GM18520 (cell line): ENCODE measurements at regions not wholly inside any gene's neighbourhood (a gene's known extent, or its start where the extent isn't known, plus 50 kb on each side); places are given as distances from the start of the nearest gene placed in this dataset.

Source experiments
- ATAC-seq: cut with Tn5 transposase; IDR thresholded peaks from one replicate; pipeline ENCODE4 v1.9.1; 2021; ENCODE audit not compliant: unreplicated experiment

DNA sequence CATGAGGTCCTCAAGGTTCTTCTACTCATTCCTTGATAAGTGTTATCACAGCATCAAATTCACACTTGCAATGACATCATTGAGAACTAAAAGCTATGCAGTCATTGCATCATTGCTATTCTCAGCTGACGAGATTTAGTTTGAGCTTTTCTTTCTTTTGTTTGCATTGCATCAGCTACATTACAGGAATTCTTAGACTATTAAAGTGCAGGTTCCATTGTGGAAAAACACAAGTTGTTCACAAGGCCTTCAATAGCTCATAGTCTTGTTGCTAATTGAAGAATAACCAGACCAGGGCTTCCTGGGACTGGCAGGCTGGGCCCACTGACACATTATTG is 139.3 kb downstream of the CXCL12 start:
- no peak for ATAC-seq

DNA sequence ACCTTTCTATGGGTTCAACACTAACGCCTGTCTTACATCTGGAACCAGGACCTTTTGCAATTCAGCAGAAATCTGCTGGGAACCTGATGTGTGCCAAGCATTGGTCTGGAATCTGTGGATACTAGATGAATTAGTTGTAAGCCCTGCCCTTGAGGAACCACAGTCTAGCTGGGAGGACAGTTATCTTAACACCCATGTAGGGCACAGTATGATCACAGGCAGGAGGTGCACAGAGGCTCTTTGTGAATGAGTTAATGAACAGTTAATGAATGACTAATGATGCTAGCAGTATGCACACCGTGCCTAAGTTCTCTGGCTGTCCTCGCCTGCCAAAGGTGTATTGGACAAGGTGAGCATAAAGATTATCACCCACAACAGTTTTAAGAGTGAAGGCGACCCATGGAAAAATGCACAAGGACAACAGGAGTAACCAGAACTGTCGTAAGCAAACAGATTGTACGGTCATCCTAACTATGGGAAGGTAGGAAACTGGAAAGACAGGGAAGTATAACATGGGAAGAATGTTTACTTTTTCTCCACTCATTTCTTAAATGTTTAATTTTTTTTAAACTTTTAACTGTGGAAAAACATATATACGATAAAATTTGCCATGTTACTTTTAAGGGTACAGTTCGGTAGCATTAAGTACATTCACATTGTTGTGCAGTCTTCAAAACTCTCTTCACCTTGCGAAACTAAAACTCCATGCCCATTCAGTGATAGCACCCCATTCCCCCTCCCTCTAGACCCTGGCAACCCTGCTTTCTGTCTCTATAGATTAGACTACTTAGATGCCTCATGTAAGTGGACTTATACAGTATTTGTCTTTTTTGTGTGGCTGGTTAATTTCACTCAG is 139.9 kb downstream of the CXCL12 start:
- ATAC-seq: no peak

DNA sequence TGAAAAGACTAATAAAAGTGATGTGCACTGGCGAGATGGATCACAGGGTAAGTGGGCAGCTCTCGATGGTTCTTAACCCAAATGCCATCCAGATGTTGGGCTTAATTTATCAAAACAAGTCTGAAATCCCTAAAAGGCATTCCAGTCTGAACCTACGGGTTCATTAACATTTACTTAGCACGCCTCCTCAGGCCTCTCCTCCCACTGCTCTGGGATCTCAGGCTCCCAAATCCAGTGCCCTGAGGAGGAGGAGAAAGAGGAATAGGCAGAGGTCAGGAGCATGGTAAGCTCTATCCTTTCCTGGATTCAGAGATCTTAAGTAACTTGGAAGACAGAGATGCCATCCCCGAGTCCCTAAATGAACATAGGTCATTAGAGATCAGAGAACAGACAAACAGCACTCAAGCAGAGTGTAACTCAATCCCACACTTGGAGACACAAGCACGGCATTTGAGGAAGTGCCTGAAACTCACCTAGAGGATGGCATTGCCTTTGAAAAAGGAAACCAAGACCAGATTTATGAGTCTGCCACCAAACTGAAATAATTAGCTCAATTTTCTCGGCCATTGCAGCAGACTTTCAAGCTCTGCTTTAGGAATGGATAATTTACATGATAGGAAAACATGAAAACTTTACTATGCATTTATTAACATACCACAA is 140.9 kb downstream of the CXCL12 start:
- ATAC-seq: no peak

DNA sequence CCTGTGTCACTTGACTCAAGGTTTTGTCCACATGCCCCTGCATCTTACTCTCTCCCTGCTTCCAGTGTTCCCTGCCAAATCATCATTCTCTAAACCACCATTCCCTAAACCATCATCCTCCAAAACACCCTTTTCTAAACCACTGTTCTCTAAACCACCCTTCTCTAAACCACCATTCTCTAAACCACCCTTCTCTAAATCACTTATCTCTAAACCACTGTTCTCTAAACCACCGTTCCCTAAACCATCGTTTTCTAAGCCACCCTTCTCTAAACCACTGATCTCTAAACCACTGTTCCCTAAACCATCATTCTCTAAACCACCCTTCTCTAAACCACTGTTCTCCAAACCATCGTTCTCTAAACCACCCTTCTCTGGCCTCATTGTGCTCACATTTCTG is 142.1 kb downstream of the CXCL12 start:
- ATAC-seq: no peak

DNA sequence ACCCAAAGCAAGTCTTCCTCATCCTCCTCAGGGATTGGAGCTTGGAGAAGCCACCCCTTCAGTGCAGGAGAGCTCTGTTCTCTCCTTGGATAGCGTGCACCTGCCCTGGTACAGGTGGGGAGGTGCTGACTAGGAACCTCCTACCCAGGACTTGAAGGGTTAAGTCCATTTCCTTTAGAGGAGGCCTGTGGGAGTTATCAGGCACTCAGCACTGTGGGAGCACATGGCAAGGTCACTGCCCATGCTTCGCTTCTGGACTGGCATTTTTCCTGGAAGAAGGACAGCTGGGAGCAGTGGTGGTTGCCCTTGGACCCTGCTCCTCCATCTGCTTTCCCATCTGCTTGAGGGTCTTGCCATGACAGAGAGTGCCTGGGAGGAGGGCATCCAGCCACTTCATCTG is 142.8 kb downstream of the CXCL12 start:
- ATAC-seq: no peak

DNA sequence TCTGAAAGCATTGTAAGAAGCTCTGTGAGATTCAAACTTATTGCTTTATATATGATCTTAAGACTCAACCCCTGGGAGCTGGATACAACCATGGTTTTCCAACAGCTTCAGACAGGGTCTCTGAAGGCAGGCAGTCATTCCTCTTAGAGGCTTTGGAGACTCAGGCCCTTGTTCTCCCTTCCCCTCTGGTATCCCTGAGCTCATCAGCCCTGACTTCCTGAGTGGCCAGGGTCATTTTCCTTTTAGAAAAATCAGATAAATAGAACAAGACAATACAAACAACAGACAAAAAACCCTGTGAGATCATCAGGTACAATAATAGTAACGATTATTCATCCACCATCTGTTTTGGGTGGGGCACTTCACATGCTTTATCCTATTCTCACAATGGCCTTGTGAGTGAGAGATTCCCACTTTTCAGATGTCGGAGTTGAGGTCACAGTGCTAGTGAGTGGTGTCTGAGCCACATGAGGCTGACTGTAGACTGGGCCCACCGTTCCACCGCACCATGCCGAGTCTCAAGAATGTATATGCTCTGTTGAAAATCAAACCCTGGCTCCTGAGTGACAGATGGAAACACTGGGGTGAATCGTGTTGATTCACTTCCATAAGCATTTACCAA is 144.2 kb downstream of the CXCL12 start:
- no peak for ATAC-seq

DNA sequence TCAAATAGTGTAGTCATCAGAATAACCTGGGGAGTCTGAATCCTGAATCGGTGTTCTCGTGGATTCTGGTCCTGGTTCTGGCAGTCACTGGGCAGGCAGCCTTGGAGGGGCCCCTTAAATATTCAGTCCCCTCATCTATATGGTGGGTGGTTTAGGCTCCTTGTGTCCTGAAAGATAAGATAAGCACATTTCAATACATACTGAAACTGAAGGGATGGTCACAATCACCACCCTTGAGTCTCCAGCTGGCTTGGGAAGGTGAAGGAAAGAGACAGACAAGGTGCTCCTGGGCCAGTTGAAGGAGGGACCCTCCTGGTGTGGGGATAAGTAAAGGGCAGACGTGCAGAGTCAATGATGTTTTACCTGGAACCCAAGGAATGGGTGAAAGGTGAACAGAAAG is 146.7 kb downstream of the CXCL12 start:
- no peak for ATAC-seq

DNA sequence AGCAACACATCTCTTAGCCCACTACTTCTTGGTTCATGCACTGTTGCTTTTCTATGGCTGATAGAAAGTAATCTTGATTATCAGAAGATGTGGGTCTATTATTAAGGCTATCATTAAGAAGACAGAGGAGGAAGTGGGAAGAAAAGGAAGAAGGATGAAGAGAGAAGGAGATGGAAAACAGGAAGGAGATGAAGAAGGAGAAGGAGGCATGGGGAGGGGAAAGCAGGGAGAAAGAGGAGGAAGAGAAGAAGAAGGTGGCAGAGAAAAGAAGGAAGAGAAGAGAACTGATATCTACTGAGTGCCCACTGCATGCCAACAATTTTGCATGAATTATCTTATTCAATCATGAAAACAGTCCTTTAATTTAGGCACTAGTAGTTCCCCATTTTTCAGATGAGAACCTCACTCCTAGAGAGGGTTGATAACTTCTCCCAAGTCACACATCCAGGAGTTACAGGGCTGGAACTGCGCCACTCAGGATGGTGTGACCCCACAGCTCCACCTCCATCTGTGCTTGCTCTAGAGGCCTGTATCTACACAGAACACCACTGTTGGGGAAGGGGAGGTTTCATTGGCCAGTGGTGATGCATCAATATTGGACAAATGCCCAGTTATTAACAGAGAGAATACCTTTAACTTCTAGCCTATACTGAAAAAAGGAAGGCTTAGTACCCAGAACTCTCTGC is 147.4 kb downstream of the CXCL12 start:
- ATAC-seq: no peak

DNA sequence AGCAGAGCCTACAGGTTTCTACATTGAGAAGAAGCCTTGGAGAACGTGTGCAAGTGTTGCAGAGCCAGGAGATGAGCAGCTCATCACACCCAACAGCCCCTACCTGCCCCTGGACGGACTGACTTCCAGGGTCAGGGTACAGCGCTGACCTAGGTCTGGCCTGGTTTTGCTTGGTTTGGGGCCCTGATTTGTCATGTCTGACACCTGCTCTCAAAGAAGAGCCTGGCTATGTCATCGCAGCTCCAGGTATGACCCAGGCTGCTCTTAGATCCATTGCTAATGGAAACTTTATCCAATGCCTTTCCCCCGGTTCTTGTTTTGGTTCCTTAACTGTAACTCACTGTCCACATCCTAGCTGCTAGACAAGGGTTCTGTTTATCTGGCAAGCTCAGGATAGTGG is 149.5 kb downstream of the CXCL12 start:
- ATAC-seq: no peak

DNA sequence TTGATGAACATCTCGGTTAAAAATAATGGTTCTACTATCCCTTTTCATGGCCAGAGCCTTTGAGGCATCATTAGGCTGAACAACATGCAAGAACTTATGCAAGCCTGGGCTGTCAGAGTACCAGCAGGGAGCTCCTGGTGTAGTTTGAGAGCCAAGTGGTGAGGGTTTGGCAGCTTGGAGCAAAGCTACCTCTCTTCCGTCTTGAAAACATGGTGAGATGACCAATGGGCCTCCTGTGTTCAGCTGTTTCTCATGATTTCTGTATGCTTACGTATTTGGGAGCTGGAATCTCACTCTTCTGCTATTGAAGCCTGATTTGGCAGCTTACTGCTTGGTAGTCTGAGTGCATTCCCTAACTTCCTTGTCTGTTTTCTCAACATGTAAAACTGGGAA is 150.4 kb downstream of the CXCL12 start:
- ATAC-seq: no peak

DNA sequence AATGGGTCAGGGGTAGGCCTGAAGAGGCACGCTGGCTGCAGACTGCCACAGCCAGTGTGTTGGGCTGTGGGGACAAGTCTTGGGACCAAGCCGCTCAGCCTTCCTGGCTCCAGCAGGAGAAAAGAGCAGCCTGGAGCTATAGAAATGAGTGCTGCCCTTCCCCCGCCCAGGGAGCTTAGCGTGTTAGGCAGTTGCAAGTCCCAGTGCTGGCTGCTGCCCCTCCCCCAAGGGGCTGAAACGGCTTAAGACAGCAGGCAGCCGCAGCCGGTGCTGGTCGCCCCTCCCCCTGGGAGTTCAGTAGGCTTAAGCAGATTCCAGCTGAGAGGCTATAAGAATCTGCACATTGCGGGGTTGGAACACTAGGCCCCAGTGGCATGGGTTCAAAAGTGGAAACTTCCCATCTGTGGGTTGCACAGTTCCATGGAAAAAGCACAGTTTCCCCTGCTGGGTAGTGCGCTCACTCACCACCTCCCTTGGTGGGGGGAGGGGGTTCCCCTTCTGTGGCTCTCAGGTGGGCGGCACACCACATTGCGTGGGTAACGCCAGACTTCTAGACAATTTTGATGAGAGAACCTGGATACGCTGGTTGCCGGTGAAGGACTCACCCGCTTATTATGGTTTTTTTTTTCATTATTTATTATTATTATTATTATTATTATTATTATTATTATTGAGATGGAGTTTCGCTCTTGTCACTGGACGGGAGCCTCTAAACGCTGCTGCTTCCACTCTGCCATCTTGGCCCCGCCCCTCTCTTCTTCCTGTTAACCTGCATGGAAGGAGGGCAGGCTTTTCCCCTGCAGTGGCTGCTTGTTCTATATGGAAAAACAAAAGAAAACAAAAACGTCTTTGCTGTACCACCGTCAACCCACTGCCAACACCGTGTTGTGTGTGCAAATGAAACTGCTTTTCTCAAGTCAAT is 151.1 kb downstream of the CXCL12 start:
- no peak for ATAC-seq

DNA sequence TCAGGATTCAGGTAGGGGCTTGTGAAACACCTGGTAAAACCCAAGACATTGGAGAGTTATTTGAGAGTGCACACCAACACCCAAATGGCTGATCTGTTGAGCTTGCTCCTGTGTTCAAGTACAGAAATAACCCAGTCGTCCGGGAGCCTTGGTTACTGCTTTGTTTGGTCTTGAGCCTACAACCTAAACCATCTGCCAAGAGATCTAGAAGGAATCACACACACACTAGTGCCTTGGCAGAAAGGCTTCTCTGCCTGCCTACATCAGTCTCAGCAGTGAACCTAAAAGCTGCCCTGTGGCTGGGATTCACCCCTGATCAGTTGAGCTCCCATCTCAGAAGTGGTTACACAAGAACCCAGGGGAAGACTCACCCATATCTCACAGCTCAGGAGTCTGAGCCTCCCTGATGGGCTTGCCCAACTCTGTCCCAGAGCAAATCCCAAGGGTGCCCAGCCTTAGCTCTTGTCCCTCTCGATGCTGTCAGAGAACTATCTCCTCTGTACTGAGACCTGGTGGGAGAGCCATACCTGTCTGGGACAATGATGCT is 167.6 kb downstream of the CXCL12 start:
- ATAC-seq: no peak

DNA sequence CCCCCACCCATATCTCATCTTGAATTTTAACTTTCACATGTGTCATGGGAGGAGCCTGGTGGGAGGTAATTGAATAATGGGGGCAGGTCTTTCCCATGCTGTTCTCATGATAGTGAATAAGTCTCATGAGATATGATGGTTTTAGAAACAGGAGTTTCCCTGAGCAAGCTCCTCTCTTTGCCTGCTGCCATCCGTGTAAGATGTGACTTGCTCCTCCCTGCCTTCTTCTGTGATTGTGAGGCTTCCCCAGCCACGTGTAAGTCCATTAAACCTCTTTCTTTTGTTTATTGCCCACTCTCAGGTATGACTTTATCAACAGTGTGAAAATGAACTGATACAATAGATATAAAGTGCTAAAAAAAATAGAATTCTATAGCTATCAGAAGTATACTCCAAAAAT is 168.8 kb downstream of the CXCL12 start:
- no peak for ATAC-seq

DNA sequence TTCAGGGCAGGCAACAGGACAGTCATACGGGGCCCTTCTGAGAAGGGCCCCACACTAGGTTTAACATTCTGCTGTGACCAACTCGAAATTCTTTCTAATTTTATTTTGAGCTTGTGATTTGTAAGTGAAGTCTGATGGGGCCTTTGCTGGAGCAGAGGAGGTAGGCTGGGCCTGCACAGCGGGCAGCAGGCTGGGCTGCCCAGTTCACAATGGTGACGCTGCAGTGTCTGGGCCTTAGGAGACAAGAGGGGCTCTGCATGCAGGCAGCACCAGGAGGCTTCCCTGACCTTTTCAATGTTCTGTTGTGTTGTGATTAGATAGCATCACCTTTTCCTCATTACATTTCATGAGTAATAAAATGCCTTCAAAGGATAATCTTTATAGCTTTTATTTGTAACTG is 175.1 kb downstream of the CXCL12 start:
- no peak for ATAC-seq

DNA sequence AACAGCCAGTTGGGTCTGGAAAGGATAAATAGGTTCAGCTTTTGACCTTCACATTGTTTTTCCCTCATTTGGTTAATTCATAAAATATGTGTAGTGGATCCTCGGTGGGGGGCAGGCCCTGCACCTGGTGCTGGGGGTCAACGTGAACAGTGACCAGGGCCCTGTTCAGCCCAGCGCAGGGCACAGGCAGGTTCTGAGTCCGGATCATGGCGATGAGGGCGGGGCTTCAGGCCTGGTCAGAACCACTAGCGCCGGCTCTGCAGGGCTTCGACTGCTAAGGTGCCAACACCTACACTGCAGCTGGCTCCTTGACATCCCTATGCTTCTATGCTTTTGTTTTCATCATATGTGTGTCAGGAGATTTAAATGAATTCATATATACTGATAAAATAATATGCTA is 177.7 kb downstream of the CXCL12 start:
- ATAC-seq: no peak

DNA sequence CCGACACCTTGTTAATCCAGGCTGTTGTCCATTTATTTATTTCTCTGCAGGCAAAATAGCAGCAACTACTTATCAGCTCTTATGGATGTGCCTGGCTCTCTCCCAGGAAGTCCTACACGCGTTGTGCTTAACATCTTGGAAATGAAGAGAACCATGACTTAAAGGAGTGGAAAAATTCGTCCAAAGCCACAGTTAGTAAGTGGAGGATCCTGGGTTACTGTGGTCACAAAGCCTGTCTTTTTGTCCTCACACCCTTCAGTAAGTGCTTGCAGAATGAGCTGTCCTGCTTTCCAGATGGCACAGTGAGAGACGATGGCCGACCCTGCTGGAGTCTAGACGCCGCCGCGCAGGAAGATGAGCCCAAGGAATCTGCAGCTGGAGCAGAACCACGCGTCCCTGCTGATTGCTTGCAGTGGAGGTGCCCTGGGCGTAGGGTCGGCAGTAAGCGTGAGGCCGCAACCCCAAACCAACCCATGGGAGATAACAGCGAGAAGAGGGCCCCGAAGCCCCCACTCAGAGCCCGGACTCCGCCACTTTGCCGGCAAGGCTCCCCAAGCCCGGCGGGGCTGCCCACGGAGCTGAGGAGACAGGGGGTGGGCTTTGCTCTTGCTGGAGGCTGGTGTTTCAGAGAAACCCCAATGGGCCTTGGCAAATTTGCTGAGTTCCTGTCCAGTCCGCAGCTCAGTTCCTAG is 178.6 kb downstream of the CXCL12 start:
- ATAC-seq: no peak

DNA sequence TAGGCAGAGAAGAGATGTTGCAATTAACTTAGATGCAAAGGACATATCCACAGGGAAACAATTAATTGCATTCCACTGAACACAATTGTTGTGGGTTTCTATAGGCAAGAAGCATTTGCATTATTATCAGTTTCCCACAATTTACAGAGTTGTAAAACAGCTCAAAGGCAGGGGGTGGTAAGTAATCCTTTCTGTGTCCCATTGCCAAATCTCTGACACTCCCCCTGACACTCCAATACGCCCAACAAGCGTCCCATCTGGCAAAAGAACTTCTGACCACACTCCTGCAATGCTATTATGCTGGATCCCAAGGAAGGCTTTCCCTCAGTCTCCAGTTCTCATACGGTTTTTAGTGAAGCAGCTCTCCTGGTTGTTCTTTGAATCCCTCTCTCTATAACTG is 179.8 kb downstream of the CXCL12 start:
- no peak for ATAC-seq

DNA sequence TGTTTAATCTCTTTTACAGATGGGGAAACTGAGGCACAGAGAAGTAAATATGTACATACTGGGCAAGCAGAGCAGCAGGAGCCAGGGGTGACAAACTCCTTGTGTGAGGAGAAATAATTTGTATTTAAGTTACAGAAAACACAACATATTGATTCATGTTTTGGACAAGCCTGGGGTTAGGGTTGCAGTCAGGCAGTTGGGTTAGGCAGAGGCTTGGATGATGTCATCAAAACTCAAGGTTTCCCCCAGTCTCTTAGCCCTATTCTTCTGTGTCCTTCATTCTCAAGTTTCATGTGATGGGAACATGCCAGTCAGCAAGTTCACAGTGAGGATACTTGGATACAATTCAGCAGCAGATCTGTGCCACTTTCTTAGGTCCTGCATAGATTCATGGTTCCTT is 181.4 kb downstream of the CXCL12 start:
- no peak for ATAC-seq

DNA sequence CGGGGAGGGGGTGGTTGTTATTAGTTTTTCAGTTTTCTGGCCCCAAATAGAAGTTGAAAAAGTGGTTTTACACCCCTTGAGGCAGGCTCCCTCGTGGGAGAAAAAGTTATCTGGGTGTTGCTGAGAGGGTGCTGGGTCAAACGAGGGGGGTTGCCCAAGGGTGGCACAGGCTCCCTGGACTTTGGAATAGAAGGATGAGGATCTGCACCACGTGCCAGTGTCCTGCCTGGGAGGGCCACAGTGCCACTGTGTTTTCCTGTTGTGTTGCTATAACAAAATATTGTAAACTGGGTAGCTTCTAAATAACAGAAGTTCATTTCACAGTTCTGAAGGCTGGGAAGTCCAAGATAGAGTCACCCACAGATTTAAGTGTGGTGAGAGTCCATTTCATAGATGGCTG is 181.9 kb downstream of the CXCL12 start:
- no peak for ATAC-seq

DNA sequence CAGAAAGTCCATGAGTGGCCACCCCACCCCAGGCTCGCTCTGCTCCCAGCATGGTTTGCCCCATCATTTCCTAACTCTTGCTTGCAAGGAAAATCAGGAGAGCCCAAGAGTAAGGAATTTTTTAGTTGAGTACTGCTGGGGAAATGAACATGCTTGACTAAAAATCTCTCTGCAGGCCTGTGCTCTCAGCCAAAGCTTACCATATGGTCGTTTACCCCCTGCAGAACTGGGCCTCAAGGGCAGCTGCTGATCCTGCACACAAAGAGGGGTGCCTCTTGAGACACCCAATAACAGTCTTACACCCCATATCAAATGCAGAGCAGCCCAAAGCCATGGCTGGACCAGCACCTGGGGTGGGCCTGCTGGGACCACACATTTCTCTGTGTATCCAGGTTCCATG is 183.2 kb downstream of the CXCL12 start:
- ATAC-seq: no peak
